ENCODE measurements at regions not wholly inside any gene's neighbourhood (a gene's known extent, or its start where the extent isn't known, plus 50 kb on each side); places are given as distances from the start of the nearest gene placed in this dataset.

GRCh38 chr18:37985126-37985525, 419.5 kb upstream of the CELF4 start:
- H3K4me2 ChIP-seq, result no peak overlapping the region
- no peaks in the 10 kb centered on the region for H3K36me3 ChIP-seq (ENCODE audit: insufficient read depth)
- H3K27ac ChIP-seq, result no peak overlapping the region
- no peak overlapping the region for H3K4me3 ChIP-seq (IDR thresholded peaks at IDR 0.05; ENCODE audit: insufficient read depth, low read depth, low read length)
- H3K9ac ChIP-seq, result no peak overlapping the region
- no peak overlapping the region for H2AFZ ChIP-seq (ENCODE audit: low read depth)
- no peaks in the 10 kb centered on the region for H3K79me2 ChIP-seq (ENCODE audit: insufficient read depth, low read depth)
- no peaks in the 10 kb centered on the region for H4K20me1 ChIP-seq (ENCODE audit: insufficient read depth)
- H3K27me3 ChIP-seq (ENCODE audit: insufficient read depth, low read depth), result no peaks in the 10 kb centered on the region
- TF ChIP-seq, protein P1, sequence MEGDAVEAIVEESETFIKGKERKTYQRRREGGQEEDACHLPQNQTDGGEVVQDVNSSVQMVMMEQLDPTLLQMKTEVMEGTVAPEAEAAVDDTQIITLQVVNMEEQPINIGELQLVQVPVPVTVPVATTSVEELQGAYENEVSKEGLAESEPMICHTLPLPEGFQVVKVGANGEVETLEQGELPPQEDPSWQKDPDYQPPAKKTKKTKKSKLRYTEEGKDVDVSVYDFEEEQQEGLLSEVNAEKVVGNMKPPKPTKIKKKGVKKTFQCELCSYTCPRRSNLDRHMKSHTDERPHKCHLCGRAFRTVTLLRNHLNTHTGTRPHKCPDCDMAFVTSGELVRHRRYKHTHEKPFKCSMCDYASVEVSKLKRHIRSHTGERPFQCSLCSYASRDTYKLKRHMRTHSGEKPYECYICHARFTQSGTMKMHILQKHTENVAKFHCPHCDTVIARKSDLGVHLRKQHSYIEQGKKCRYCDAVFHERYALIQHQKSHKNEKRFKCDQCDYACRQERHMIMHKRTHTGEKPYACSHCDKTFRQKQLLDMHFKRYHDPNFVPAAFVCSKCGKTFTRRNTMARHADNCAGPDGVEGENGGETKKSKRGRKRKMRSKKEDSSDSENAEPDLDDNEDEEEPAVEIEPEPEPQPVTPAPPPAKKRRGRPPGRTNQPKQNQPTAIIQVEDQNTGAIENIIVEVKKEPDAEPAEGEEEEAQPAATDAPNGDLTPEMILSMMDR (conservative IDR thresholded peaks at IDR 0.05; ENCODE audit: low read depth, low read length), result no peak
- no peaks in the 10 kb centered on the region for H3K4me1 ChIP-seq (ENCODE audit: low read depth, poor library complexity, severe bottlenecking)

GRCh38 chr18:37980556-37980955, 415.0 kb upstream of the CELF4 start:
- no peaks in the 10 kb centered on the region for H3K79me2 ChIP-seq (ENCODE audit: insufficient read depth, low read depth)
- H4K20me1 ChIP-seq (ENCODE audit: insufficient read depth), result no peaks in the 10 kb centered on the region
- no peak overlapping the region for H2AFZ ChIP-seq (ENCODE audit: low read depth)
- H3K4me3 ChIP-seq (IDR thresholded peaks at IDR 0.05; ENCODE audit: insufficient read depth, low read depth, low read length), result no peak overlapping the region
- no peak overlapping the region for H3K4me2 ChIP-seq
- no peak overlapping the region for H3K27ac ChIP-seq
- H3K9ac ChIP-seq, result no peak overlapping the region
- TF ChIP-seq, protein P1 (conservative IDR thresholded peaks at IDR 0.05; ENCODE audit: low read depth, low read length), result no peak
- no peaks in the 10 kb centered on the region for H3K4me1 ChIP-seq (ENCODE audit: low read depth, poor library complexity, severe bottlenecking)
- no peaks in the 10 kb centered on the region for H3K27me3 ChIP-seq (ENCODE audit: insufficient read depth, low read depth)
- H3K36me3 ChIP-seq (ENCODE audit: insufficient read depth), result no peaks in the 10 kb centered on the region

- H3K4me3 ChIP-seq (IDR thresholded peaks at IDR 0.05; ENCODE audit: insufficient read depth, low read depth, low read length), result no peak overlapping the region
- H3K4me2 ChIP-seq, result no peak overlapping the region
- TF ChIP-seq, protein P1 (conservative IDR thresholded peaks at IDR 0.05; ENCODE audit: low read depth, low read length), result no peak
- no peaks in the 10 kb centered on the region for H3K4me1 ChIP-seq (ENCODE audit: low read depth, poor library complexity, severe bottlenecking)
- H3K9ac ChIP-seq, result no peak overlapping the region
- no peak overlapping the region for H3K27ac ChIP-seq
- no peaks in the 10 kb centered on the region for H4K20me1 ChIP-seq (ENCODE audit: insufficient read depth)
- H3K79me2 ChIP-seq (ENCODE audit: insufficient read depth, low read depth), result no peaks in the 10 kb centered on the region
- H3K27me3 ChIP-seq (ENCODE audit: insufficient read depth, low read depth), result no peaks in the 10 kb centered on the region
- H3K36me3 ChIP-seq (ENCODE audit: insufficient read depth), result no peaks in the 10 kb centered on the region
- no peak overlapping the region for H2AFZ ChIP-seq (ENCODE audit: low read depth)
These were observed 409.8 kb upstream of the CELF4 start for GRCh38 chr18:37975446-37975845.

- no peaks in the 10 kb centered on the region for H3K27me3 ChIP-seq (ENCODE audit: insufficient read depth, low read depth)
These were observed 401.7 kb upstream of the CELF4 start for GRCh38 chr18:37967261-37967660.

More at GRCh38 chr18:37967261-37967660, 401.7 kb upstream of the CELF4 start:
- Histone ChIP-seq H3K9ac (no peak overlapping the region), H3K79me2 (ENCODE audit: insufficient read depth, low read depth) (no peaks in the 10 kb centered on the region), H3K27ac (no peak overlapping the region), H4K20me1 (ENCODE audit: insufficient read depth) (no peaks in the 10 kb centered on the region), H3K4me1 (ENCODE audit: low read depth, poor library complexity, severe bottlenecking) (no peaks in the 10 kb centered on the region), H3K4me2 (no peak overlapping the region), H3K4me3 (IDR thresholded peaks at IDR 0.05; ENCODE audit: insufficient read depth, low read depth, low read length) (no peak overlapping the region), H2AFZ (ENCODE audit: low read depth) (no peak overlapping the region), H3K36me3 (ENCODE audit: insufficient read depth) (no peaks in the 10 kb centered on the region)
- TF ChIP-seq, protein P1 (conservative IDR thresholded peaks at IDR 0.05; ENCODE audit: low read depth, low read length), result no peak
